T-helper 22 cell (primary cell): ENCODE measurements at regions not wholly inside any gene's neighbourhood (a gene's known extent, or its start where the extent isn't known, plus 50 kb on each side); places are given as distances from the start of the nearest gene placed in this dataset.

Source experiments
- DNase-seq: peaks from one replicate; pipeline ENCODE4 v3.0.0-alpha.2; 2020; ENCODE audit warnings: low read depth

DNA sequence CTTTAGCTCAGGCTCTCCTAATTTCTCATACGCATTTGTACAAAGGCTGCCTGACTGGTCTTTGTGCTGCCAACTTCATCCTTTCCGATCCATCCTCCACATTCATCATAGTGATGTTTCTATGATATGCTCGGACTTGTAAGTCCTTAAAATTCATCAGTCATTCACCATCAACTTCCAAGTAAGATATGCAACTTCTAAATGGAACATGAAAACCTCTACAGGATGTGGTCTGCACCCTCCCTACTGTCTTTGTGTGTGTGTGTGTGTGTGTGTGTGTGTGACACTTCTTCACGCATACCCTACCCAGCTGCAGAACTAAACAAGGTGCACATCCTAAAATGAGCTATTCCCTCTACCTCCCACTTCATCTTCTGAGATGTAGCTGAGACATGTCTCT is 397.9 kb upstream of the NR5A2 start:
- DNase-seq, result no peak

DNA sequence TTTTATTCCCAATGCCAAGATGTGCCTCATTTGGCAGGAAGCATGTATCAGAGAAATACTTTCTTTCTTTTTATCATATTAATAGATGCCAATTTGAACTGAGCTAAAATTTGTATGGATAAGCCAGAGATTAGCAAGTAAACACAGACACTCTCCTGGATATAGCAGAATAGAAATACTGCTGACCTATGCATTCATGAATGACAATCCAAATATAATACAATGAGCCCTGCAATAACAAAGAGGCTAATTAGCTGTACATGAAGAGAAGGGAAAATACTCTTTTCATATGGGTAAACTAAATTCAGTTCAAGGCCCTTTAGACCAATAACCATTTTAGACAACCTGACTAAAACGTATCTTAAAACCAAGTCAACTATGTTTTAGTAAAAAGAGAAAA is 388.1 kb upstream of the NR5A2 start:
- DNase-seq, result no peak

DNA sequence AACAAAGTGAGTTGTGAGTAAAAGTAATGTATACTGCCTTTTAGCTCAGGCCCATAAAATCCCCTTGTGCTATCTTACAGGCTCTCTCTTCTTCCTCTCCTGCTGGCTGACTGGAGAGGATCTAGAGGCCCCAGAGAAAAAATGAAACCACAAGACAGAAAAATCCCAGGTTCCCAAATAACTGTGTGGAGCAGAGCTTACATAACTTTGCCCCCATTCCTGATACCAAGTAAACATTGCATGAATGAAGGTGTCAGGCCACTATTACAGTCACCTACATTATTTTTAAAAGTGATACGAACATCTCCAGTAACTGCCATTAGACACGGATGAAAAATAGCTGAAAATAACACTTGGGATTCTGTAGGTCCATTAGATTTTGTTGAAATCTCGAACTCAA is 386.0 kb upstream of the NR5A2 start:
- DNase-seq, result no peak

DNA sequence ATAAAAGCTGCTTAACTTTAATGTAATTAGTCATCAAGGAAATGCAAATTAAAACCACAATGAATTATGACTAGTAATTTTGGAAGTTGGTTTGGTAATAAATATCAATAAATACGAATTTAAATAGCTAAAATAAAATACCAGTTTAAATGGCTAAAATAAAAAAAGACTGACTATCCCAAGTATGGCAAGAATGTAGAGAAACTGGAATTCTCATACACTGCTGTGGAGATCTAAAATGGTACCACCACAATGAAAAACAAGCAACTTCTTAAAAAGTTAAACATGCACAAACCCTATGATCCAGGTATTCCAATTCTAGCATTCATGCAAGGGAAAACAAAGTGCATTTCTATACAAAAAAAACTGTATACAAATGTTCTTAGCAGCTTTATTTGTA is 382.6 kb upstream of the NR5A2 start:
- no peak for DNase-seq

DNA sequence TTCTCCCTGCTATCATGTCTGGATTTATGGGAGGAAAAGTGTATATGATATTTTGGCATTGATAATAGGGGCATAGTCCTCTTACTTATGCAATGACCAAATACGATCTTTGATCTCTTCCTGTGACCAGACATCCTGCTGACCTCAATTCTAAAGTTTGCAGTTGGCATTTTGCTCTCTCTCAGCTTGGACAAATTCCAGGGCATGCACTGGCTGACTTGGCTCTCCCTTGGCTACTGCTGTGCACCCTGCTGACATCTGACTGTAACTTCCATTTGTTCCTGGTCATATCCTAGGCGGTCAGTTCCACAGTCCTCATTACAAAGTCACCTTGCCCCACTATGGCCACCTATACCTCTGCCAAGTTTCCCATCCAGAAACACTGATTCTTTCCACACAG is 380.7 kb upstream of the NR5A2 start:
- no peak for DNase-seq

DNA sequence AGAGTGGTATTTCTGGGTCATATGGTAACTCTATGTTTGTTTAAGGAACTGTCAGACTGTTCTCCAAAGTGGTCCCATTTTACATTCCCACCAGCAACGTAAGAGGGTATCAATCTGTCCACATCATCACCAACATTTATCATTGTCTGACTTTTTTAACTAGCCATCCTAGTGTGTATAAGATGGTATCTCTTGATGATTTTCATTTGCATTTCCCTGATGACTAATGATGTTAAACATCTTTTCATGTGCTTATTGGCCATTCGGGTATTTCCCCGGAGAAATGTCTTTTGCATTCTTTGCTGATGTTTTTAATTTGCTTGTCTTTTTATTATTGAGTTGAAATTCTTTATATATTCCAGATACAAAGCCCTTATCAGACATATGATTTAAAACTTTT is 370.1 kb upstream of the NR5A2 start:
- no peak for DNase-seq

DNA sequence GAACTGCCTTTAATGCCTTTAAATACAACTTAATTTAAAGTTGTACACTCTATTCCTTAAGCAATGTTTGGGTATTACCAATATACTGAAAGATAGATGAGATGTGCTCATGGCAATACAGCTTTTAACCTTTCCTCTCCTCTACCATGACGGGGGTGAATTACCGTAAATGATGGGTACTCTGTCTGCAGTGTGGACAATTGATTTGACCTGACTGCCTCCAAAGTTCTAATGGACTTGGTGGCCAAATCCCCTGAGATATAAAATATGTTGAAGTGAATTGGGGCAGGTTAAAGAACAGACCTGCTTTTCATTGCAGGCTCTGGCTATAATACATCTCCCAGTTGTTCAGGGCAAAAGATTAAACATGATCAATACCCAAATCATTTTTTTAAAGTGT is 367.4 kb upstream of the NR5A2 start:
- DNase-seq, result no peak

DNA sequence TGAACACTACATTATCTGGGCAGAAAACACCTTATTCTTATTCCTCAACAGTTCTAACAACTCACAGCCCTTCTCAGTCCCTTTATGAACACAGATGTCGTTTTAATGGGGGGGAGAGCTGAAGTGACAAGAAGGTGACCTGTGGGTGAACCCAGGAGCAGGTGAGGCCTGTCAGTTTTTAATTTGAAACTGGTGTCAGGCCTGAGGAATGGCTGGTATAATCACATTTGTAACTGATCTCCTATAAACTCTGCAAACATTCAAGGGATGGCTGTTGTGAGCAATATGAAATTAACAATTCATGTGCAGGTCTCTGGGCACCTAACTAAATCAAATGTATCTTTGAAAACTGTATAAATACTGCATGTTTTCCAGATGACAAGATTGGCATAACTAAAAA is 362.1 kb upstream of the NR5A2 start:
- DNase-seq, result no peak

DNA sequence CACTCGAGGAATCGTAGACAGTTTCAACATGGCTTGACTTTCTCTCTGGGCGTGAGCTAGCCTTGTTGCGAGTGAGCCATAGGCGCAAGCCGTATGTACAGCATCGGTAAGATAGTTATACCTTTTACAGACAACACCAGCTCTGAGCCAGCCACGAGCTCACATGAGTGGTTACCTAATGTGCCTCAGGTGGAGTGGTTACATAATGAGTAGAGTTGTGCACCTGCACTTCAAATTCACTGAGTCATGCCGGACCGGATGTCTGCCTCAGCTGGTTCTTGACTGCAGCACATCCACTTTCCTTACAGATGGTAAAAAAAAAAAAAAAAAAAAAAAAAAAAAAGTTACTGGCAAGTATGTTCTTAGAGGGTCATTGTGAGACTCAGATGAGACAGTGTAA is 360.4 kb upstream of the NR5A2 start:
- no peak for DNase-seq

DNA sequence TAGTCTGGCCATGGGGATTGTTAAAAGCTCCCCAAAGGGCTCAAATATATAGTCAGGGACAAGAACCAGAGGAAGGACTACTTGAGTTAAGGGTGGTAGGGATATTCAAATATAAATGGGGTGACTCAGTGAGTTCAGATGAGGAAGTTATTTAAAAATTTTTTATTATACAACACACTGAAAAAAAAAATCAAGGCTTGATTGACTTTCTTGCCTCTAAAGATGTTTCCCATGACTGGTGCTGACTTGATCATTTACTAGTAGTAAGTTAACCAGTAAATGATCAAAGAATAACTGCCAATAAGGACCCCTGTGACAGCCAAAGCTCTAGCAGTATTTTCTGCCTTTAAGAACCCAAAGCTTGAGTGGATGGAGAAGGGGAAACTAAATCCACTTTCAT is 357.6 kb upstream of the NR5A2 start:
- no peak for DNase-seq

DNA sequence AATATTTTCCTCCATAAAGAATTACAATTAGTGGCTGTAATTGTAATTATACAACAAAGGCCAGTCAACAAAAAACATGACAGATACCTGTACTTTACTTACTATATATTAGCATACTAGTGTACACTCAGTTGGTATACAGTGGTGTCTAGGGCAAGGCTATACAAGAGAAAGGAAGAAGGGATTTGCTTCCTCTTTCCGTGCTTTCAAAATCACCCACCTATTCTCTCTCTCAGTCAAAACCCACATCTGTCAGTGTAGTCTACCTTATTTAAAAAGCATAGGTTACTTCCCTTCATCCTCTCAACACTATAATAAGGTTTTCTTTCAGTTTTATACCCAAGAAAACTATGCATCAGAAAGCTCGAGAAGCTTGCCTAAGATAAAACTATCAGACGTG is 355.8 kb upstream of the NR5A2 start:
- DNase-seq, result no peak

DNA sequence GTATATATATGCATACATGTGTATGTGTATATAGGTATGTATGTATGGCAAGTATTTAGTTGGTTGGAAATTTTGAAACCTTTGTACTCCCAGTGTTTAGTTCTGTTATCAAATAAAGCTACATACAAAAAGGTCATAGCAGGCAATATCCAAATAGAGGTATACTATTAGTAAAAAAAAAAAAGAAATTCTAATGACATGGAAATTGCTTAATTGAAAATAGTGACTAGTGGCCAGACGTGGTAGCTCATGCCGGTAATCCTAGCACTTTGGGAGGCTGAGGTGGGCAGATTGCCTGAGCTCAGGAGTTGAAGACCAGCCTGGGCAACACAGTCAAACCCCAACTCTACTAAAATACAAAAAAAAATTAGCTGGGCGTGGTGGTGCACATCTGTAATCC is 351.6 kb upstream of the NR5A2 start:
- no peak for DNase-seq

DNA sequence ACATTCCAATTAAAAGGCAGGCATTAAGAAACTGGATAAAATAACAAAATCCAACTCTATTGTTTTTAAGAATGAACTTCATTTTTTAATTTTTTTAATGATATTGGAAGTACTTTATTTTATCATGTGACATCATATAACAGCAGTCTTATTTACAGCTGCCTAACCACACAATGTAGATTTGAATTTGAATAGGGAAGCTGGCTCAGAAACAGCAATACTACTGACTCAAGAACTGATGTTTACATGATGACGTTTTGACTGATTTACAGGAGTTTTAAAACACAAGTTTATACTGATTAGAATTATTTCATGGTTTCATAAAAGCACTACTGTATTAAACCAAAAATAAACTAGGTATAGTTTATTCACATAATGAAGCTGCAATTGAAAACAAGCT is 348.7 kb upstream of the NR5A2 start:
- no peak for DNase-seq

DNA sequence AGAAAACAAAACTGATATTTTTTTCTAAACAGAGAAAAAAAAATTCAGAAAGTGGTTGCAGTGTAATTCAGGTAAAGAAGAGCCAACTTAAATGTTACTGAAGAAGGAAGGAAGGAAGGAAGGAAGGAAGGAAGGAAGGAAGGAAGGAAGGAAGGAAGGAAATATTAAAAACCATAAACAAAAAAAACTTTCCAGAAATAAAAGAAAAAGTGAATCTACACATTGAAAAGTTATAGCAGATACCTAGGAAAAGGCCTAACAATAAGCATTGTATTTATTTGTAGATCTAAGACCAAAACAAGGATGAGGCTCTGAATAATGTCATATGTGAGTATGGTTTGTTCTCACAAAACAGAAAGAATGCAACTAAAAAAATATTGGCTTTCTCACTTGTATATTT is 345.4 kb upstream of the NR5A2 start:
- no peak for DNase-seq

DNA sequence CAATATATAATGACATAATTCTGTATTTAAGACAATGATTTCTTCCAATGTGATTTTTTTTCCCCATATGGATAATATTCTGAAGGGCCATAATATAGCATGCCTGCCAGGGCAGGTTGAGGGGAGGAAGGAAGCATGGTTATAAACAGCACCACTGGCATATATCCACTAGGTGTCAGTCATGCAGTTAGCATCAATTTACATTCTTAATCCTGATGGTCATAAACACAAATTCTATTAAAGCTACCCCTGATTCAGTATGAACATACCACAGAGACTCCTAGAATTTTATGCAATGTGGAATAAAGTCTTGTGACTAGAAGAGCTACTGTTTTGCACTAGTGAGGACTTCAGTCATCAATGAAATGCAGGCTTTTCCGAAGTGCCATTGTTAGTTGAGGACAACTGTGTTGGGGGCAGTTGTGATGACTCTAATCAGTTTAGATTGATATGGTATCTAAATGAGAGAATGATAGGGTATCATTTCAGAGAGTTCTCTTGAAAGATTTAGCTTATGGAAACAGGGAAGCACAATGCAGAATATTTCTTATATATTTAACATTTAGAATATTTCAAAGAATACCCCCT is 342.7 kb upstream of the NR5A2 start:
- no peak for DNase-seq

DNA sequence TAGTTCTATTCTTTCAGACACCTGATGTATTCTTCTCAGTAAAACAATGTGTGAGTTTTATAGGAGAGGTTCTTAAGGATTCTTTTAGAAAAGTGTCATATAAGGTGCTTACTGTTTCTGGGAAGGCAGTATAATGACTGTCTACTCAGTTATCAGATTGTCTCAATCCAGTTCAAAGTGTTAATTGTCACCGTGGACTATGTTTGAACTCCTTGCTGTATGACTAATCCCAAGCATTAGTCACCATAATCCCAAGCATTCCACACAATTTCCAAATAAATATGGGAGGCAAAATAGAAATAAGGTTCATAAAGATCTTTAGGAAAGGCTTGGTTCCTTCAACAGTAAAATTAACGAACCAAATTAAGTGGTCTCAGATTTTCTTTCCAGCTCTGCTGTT is 342.1 kb upstream of the NR5A2 start:
- DNase-seq, result no peak

DNA sequence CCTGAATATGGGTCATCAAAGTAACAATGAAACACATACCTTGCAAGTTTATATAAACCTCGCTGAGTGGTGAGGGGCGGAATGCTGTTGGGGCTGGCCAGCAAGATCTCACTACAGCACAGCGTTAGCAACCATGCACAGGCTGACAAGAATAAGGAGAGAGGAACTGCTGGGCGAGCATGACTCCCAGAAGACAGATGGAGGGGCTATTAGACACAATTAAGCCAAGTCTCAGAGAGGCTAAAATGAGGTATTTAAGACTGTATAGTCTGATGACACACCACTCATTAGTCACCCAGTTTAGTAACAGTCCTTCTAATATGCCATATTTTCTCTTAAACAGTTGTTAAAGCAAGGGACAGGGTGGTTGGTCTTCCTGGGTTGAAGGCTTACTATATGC is 340.2 kb upstream of the NR5A2 start:
- DNase-seq, result no peak

DNA sequence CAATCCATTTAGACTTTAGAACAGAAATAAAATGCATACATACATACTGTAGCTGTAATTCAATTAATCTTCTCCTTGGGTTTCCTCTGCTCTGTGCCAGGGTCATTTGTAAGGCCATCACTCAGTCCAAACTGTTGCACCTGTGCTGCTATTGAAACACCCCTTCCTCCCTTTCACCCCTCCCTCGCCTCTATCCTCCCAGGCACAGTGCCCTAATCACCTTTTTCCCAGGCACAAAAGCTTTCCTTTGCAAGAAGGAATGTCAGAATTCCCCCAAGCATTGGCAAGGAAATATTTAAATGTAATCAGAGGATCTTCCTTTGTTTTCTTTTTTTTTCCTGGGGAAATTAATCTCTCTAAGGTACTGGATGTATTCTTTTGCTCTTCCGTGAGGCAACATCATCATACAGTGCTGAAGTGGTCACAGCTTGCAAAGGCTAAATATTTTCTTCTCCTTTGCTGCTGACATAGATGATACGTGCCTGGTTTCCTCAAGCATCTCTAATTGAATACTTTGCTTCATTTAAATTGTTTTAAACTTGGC is 339.3 kb upstream of the NR5A2 start:
- no peak for DNase-seq

DNA sequence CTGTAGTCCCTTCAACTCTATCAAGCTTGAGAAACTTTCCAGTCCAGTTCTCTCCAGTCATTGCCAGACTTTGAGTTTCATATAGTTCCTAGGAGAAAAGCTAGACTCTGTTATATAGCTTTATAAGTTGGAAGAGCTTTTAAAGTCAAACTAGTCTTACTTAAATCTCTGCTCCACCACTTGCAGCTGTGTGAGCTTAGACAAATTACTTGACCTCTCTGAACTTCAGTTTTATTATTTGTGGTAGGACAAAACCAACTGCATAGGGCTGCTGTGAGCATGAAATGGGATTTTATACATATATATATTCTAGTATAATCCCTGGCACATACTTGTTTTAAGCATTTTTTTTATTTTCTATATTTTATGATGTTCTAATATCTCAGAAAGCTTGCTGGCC is 338.7 kb upstream of the NR5A2 start:
- DNase-seq, result no peak

DNA sequence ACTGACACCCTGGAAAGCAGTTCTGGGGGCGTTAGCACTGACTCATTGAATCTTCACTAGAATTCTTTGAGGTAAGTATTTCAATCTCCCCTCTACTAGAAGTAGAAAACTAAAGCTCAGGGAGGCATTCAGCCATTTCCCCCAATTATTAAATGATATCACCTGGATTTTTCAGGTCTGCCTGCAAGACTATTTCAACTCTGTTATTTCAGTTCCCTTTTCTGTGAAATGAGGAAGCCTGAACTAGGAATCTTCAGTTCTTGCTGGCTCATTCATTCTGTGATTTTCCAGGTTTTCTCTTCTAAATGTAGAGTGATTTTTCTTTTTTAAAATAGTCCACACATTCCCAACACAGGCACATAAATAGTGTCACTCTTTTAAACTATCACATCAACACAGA is 337.0 kb upstream of the NR5A2 start:
- DNase-seq, result no peak

DNA sequence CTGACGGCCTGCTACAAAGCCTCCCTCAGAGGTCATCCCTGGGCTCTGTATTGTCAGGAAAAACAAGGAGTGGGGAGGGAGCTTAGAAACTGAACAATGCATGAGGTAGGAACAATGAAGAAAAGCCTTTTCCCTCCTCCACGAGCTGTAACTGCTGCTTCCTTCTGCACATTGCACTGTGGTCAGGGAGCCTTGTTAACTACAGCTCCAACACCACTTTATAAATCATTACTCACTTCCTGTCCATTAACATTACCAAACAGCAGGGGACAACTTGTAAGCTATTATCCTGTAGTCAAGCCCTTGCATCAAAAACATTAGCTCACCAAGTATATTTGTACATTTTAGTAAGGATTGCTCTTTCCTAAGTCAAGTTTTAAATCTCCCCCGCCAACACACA is 336.0 kb upstream of the NR5A2 start:
- DNase-seq, result no peak

DNA sequence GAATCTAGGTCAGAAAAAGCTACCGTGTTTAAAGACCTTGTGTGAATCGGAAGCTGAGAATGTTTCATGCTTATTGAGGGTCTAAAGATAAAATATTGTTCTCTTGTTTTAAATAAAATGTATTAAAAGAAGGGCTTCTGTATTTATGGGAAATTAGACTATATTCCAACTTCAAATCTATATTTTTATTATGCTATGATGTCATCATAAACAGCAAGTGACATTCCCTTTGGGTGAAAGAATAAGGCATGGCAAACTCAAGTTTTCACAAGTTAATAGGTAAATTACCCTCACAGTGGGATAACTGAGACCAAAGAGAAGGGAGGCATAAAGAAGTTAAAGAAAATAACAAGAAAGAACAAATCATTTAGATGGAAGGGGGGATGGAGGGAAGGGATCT is 333.8 kb upstream of the NR5A2 start:
- no peak for DNase-seq

DNA sequence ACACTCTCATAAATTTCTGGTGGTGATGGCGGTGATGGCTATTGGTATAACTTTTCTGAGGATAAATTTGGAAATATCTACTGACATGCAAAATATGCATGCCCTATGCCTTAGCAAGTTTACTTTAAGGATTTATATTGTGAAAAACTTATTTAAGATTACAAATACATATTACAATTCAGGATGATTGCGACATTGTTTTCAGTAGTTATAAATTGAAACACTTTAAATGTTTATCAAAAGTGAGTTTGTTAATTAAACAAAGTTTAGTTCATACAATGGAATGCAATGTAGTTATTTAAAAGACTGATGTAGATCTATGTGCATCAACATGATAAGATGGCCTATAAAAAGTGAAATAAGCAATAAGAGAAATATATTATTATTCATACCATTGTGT is 331.3 kb upstream of the NR5A2 start:
- no peak for DNase-seq

DNA sequence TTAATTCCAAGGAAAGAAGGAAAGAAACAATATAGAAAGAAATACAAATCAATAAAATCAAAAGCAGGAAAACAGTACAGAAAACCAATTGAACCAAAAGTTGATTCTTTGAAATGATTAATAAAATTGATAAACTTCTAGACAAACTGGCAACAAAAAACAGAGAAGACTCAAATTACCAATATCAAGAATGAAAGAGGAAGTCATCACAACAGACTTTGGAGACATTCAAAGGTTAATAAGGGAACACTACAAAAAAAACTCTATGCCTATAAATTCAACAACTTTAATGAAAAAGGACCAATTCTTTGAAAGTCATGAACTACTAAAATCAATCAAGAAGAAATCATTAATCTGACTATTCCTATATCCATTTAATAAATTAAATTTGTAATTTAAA is 329.3 kb upstream of the NR5A2 start:
- no peak for DNase-seq

DNA sequence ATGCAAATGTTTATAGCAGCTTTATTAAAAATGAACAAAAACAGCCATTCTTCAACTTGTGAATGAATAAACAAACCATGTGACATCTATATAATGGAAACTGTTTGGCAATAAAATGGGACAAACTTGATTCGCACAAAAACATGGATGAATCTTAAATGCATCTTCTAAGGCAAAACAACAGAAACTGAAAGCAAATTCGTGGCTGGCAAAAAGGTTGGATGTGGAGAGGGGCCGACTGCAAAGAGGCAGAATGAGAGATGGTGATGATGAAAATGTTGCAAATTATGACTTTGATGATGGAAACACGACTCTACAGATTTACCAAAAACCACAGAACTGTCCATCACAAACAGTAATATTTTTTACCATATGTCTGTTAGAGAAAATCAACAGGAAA is 327.0 kb upstream of the NR5A2 start:
- DNase-seq, result no peak
